Smooth muscle cell (in vitro differentiated cells): ENCODE measurements at regions not wholly inside any gene's neighbourhood (a gene's known extent, or its start where the extent isn't known, plus 50 kb on each side); places are given as distances from the start of the nearest gene placed in this dataset.
A peak's percentile ranks its signal among the peaks of the same experiment; 100 is the strongest.

Source experiments
- DNase-seq: peaks from one replicate; lab custom pipeline; 2025; ENCODE audit not compliant: unreplicated experiment; lab: John Stamatoyannopoulos, UW
- H2AFZ ChIP-seq: fragments of 200-600 bp; sonication (generic); 2 replicates; pipeline ENCODE4 v1.6.0; 2016; ENCODE audit warnings: antibody characterized with exemption, low read depth, mild to moderate bottlenecking
- H3F3A ChIP-seq: fragments of 200-600 bp; sonication (generic); 2 replicates; pipeline ENCODE4 v1.6.0; 2017; ENCODE audit warnings: antibody characterized with exemption, low read depth
- H3K27ac ChIP-seq: fragments of 200-600 bp; sonication (generic); 2 replicates; pipeline ENCODE4 v1.5.1; 2016; ENCODE audit warnings: low read depth, mild to moderate bottlenecking
- H3K27me3 ChIP-seq: fragments of 200-600 bp; sonication (generic); 2 replicates; pipeline ENCODE4 v1.6.1; 2016; ENCODE audit warnings: low read depth, mild to moderate bottlenecking
- H3K36me3 ChIP-seq: fragments of 200-600 bp; sonication (generic); 2 replicates; pipeline ENCODE4 v1.5.1; 2016; ENCODE audit warnings: low read depth
- H3K4me1 ChIP-seq: fragments of 200-600 bp; sonication (generic); 2 replicates; pipeline ENCODE4 v1.5.1; 2016; ENCODE audit warnings: low read depth
- H3K4me2 ChIP-seq: fragments of 200-600 bp; sonication (generic); 2 replicates; pipeline ENCODE4 v1.6.0; 2016; ENCODE audit warnings: mild to moderate bottlenecking
- H3K4me3 ChIP-seq: fragments of 200-600 bp; sonication (generic); 2 replicates; pipeline ENCODE4 v1.5.1; 2016; ENCODE audit warnings: mild to moderate bottlenecking
- H3K79me2 ChIP-seq: fragments of 200-600 bp; sonication (generic); 2 replicates; pipeline ENCODE4 v1.6.0; 2016; ENCODE audit warnings: low read depth, mild to moderate bottlenecking
- H3K9ac ChIP-seq: fragments of 200-600 bp; sonication (generic); 2 replicates; pipeline ENCODE4 v1.6.0; 2016; ENCODE audit warnings: low read depth
- H3K9me3 ChIP-seq: fragments of 200-600 bp; sonication (generic); replicated peaks from 2 replicates; pipeline ENCODE4 v1.5.1; 2016; ENCODE audit warnings: low read depth
- H4K20me1 ChIP-seq: fragments of 200-600 bp; sonication (generic); 2 replicates; pipeline ENCODE4 v1.6.0; 2016; ENCODE audit warnings: low read depth
- WGBS: methylation state at CpG from one replicate; pipeline ENCODE4 v1.1.7; 2016; ENCODE audit warnings: low lambda C conversion rate; 5-methylcytosine and 5-hydroxymethylcytosine counted together
- TF ChIP-seq, protein P1 (sequence below): fragments of 200-600 bp; sonication (generic); IDR thresholded peaks from 2 replicates; pipeline ENCODE4 v1.5.1; 2017; ENCODE audit warnings: borderline replicate concordance, mild to moderate bottlenecking, antibody characterized with exemption; ENCODE audit not compliant: insufficient read depth, poor library complexity, severe bottlenecking

DNA sequence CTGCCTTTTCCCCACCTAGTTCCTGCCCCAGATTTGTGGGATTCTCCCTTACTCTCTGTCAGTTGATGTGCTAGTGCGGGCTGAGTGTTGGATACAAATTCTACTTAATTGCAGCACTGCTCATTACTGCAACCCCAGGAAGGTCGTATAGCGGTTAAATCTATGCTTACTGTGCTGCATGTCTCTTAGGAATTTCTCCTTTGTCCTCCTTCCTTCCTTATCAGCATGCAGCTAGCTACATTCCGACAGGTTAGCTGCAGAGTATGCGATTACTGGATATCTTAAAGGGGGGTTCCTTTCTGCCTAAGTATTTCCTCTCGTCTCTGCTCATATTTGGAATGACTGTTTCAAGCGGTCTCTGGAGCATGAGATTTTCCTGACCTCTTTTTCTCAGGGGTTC lies 662.8 kb downstream of the TLL1 start:
- no peak overlapping the region for H2AFZ ChIP-seq
- TF ChIP-seq, protein P1, sequence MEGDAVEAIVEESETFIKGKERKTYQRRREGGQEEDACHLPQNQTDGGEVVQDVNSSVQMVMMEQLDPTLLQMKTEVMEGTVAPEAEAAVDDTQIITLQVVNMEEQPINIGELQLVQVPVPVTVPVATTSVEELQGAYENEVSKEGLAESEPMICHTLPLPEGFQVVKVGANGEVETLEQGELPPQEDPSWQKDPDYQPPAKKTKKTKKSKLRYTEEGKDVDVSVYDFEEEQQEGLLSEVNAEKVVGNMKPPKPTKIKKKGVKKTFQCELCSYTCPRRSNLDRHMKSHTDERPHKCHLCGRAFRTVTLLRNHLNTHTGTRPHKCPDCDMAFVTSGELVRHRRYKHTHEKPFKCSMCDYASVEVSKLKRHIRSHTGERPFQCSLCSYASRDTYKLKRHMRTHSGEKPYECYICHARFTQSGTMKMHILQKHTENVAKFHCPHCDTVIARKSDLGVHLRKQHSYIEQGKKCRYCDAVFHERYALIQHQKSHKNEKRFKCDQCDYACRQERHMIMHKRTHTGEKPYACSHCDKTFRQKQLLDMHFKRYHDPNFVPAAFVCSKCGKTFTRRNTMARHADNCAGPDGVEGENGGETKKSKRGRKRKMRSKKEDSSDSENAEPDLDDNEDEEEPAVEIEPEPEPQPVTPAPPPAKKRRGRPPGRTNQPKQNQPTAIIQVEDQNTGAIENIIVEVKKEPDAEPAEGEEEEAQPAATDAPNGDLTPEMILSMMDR: no peak
- no peaks in the 10 kb centered on the region for H3K4me1 ChIP-seq
- no peaks in the 10 kb centered on the region for H4K20me1 ChIP-seq
- no peaks in the 10 kb centered on the region for H3K27me3 ChIP-seq
- no peaks in the 10 kb centered on the region for H3F3A ChIP-seq
- H3K4me2 ChIP-seq: no peak overlapping the region
- 85% methylated on average over 7 of the region's 7 CpGs for WGBS
- no peaks in the 10 kb centered on the region for H3K9me3 ChIP-seq
- no peaks in the 10 kb centered on the region for H3K36me3 ChIP-seq
- no peak overlapping the region for H3K4me3 ChIP-seq
- no peak overlapping the region for H3K27ac ChIP-seq
- no peak overlapping the region for H3K9ac ChIP-seq
- H3K79me2 ChIP-seq: no peaks in the 10 kb centered on the region
- DNase-seq: no peak

GRCh38 chr4:166538491-166539005 lies 665.5 kb downstream of the TLL1 start:
- no peaks in the 10 kb centered on the region for H4K20me1 ChIP-seq
- H3K27me3 ChIP-seq: no peaks in the 10 kb centered on the region
- WGBS: 65% methylated on average over 2 of the region's 2 CpGs
- no peak overlapping the region for H3K9ac ChIP-seq
- no peak for DNase-seq
- TF ChIP-seq, protein P1: no peak
- no peaks in the 10 kb centered on the region for H3K79me2 ChIP-seq
- no peak overlapping the region for H3K4me3 ChIP-seq
- no peak overlapping the region for H3K4me2 ChIP-seq
- no peaks in the 10 kb centered on the region for H3K4me1 ChIP-seq
- H3K27ac ChIP-seq: peak overlapping the region; percentile 0
- no peaks in the 10 kb centered on the region for H3F3A ChIP-seq
- no peaks in the 10 kb centered on the region for H3K36me3 ChIP-seq
- peak overlapping the region; percentile 0 for H2AFZ ChIP-seq
- H3K9me3 ChIP-seq: no peaks in the 10 kb centered on the region

- TF ChIP-seq, protein P1: no peak
- no peaks in the 10 kb centered on the region for H4K20me1 ChIP-seq
- 93% methylated on average over 6 of the region's 6 CpGs for WGBS
- H3K79me2 ChIP-seq: no peaks in the 10 kb centered on the region
- no peaks in the 10 kb centered on the region for H3K36me3 ChIP-seq
- no peaks in the 10 kb centered on the region for H3F3A ChIP-seq
- no peaks in the 10 kb centered on the region for H3K4me1 ChIP-seq
- H3K9ac ChIP-seq: no peak overlapping the region
- no peaks in the 10 kb centered on the region for H3K9me3 ChIP-seq
- no peak for DNase-seq
- H3K27me3 ChIP-seq: no peaks in the 10 kb centered on the region
- H3K27ac ChIP-seq: no peak overlapping the region
- H2AFZ ChIP-seq: no peak overlapping the region
- H3K4me2 ChIP-seq: no peak overlapping the region
- no peak overlapping the region for H3K4me3 ChIP-seq
Observed at GRCh38 chr4:166546009-166546408, 673.0 kb downstream of the TLL1 start.

DNA sequence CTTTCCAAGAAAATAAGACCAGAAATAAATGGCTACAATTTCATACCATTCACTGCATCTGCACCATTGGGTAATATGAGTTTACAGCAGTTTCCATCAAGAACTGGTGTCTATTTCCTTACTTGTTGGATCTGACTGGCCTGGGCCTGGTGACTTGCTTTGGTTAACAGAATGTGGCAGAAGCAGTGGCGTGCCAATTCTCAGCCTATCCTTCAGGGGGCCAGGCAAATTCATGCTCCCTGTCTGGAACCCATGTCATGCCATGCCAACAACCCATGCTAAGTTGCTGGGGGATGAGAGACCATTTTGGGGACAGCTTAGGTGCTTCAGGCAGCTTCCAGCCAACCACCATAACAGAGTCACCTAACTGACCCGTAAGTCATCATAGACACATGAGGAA lies 656.7 kb downstream of the SPOCK3 start:
- DNase-seq: no peak
- Histone ChIP-seq H3F3A (no peaks in the 10 kb centered on the region), H2AFZ (no peak overlapping the region), H3K9ac (no peak overlapping the region), H3K9me3 (no peaks in the 10 kb centered on the region), H3K36me3 (no peaks in the 10 kb centered on the region), H3K4me1 (no peaks in the 10 kb centered on the region), H3K27me3 (no peaks in the 10 kb centered on the region), H3K79me2 (no peaks in the 10 kb centered on the region), H3K27ac (no peak overlapping the region), H3K4me3 (no peak overlapping the region), H4K20me1 (no peaks in the 10 kb centered on the region), H3K4me2 (no peak overlapping the region)
- 93% methylated on average over 2 of the region's 2 CpGs for WGBS
- TF ChIP-seq, protein P1: no peak
